ENCODE measurements at regions not wholly inside any gene's neighbourhood (a gene's known extent, or its start where the extent isn't known, plus 50 kb on each side); places are given as distances from the start of the nearest gene placed in this dataset.

GRCh38 chr11:70818351-70818750, 420.0 kb downstream of the CTTN start:
- Histone ChIP-seq H3K9me3 (no peaks in the 10 kb centered on the region), H3K27ac (ENCODE audit: low read depth in 2 of 2, low read length in 1 of 2) (no peak overlapping the region), H3K4me2 (no peak overlapping the region), H2AFZ (ENCODE audit: low read depth) (no peak overlapping the region), H4K20me1 (ENCODE audit: insufficient read depth) (no peaks in the 10 kb centered on the region), H3K4me3 (ENCODE audit: low read depth in 2 of 2, low read length in 1 of 2) (no peak overlapping the region), H3K9me2 (no peaks in the 10 kb centered on the region), H3K79me2 (ENCODE audit: insufficient read depth) (no peaks in the 10 kb centered on the region), H3K4me1 (ENCODE audit: control insufficient read depth in 1 of 2, insufficient read depth in 2 of 2, low read depth in 1 of 2, low read length in 1 of 2) (peaks cover 0 to 2% of the 10 kb centered on the region in 2 experiments; a peak in 1 of 4 replicates), H3K9ac (no peak overlapping the region), H3F3A (replicated peaks; ENCODE audit: insufficient read depth) (no peaks in the 10 kb centered on the region), H3K27me3 (ENCODE audit: insufficient read depth) (no peaks in the 10 kb centered on the region), H3K36me3 (replicated peaks in 1 of 2; ENCODE audit: control insufficient read depth in 1 of 2, insufficient read depth in 2 of 2, low read length in 1 of 2) (no peaks in the 10 kb centered on the region)
- 60% methylated on average over 9 of the region's 9 CpGs for WGBS (ENCODE audit: low lambda C conversion rate)
- CTCF ChIA-PET = interaction anchor here (0.8 to 1.3 kb wide), 4 partner anchors 8 to 262 kb away, joined by 3 to 5 read pairs (median 4); no protein-coding TSS in a partner anchor
- POLR2A ChIA-PET = no interaction called here
- no peak for TF ChIP-seq TEAD4 (IDR thresholded peaks at IDR 0.05; ENCODE audit: borderline replicate concordance, insufficient read depth)
- TF ChIP-seq ZBTB33 (IDR thresholded peaks at IDR 0.05; ENCODE audit: borderline replicate concordance, low read depth) = no peak
- no peak for TF ChIP-seq RAD21 (IDR thresholded peaks at IDR 0.05; ENCODE audit: low read length)
- no peak for TF ChIP-seq IRF3 (IDR thresholded peaks at IDR 0.05; ENCODE audit: low read depth, low read length)
- TF ChIP-seq MAX (IDR thresholded peaks at IDR 0.05; ENCODE audit: low read depth) = no peak
- no peak for TF ChIP-seq PBX3 (IDR thresholded peaks at IDR 0.05)
- TF ChIP-seq NRF1 (IDR thresholded peaks at IDR 0.05; ENCODE audit: low read depth, low read length) = no peak
- no peak for TF ChIP-seq ELF1 (IDR thresholded peaks at IDR 0.05)
- no peak for TF ChIP-seq YY1 (IDR thresholded peaks at IDR 0.05; ENCODE audit: low read depth)
- TF ChIP-seq TAF1 (IDR thresholded peaks at IDR 0.05; ENCODE audit: borderline replicate concordance, low read depth, low read length) = no peak
- no peak for TF ChIP-seq FOSL2 (IDR thresholded peaks at IDR 0.05; ENCODE audit: borderline replicate concordance, low read depth)
- no peak for TF ChIP-seq MXI1 (IDR thresholded peaks at IDR 0.05; ENCODE audit: low read depth, low read length)
- no peak for TF ChIP-seq FOXJ3 (CRISPR knock-in tag; IDR thresholded peaks at IDR 0.05)
- no peak for TF ChIP-seq SIN3A (IDR thresholded peaks at IDR 0.05; ENCODE audit: borderline replicate concordance, low read depth, low read length)
- no peak for TF ChIP-seq RCOR1 (IDR thresholded peaks at IDR 0.05; ENCODE audit: low read length)
- TF ChIP-seq RXRA (IDR thresholded peaks at IDR 0.05; ENCODE audit: borderline replicate concordance, low read depth) = no peak
- no peak for TF ChIP-seq EZH2phosphoT487 (IDR thresholded peaks at IDR 0.05; ENCODE audit: borderline replicate concordance, low read depth)
- no peak for TF ChIP-seq TCF12 (IDR thresholded peaks at IDR 0.05)
- no peak for TF ChIP-seq POLR2AphosphoS5 (IDR thresholded peaks at IDR 0.05; ENCODE audit: low read depth, low read length)
- TF ChIP-seq CTCF (IDR thresholded peaks at IDR 0.05) = no peak
- DNase-seq = no peak

All from SK-N-SH (cell line).